ENCODE measurements at regions not wholly inside any gene's neighbourhood (a gene's known extent, or its start where the extent isn't known, plus 50 kb on each side); places are given as distances from the start of the nearest gene placed in this dataset.

GRCh38 chr1:69180358-69180757 lies 387.4 kb upstream of the LRRC7 start:
- no peaks in the 10 kb centered on the region for H3K36me3 ChIP-seq
- no peaks in the 10 kb centered on the region for H3K9me3 ChIP-seq
- DNase-seq, result no peak
- H3K4me1 ChIP-seq, result no peaks in the 10 kb centered on the region
- intact Hi-C loops (cut with DNase I; ENCODE audit: low total_unique reads), result no loop called here
- no peak for TF ChIP-seq CTCF (IDR thresholded peaks at IDR 0.05)
- no peak overlapping the region for H3K27ac ChIP-seq
- no peak overlapping the region for H3K4me3 ChIP-seq
- no peaks in the 10 kb centered on the region for H3K27me3 ChIP-seq

- H3K27me3 ChIP-seq, result no peaks in the 10 kb centered on the region
- intact Hi-C loops (cut with DNase I; ENCODE audit: low total_unique reads), result no loop called here
- H3K36me3 ChIP-seq, result no peaks in the 10 kb centered on the region
- H3K4me3 ChIP-seq, result no peak overlapping the region
- no peak for DNase-seq
- no peaks in the 10 kb centered on the region for H3K9me3 ChIP-seq
- peaks cover 0 to 2% (median 0%) of the 10 kb centered on the region in 4 donors for H3K4me1 ChIP-seq
- TF ChIP-seq CTCF (IDR thresholded peaks at IDR 0.05), result no peak
- no peak overlapping the region for H3K27ac ChIP-seq
These were observed 382.3 kb upstream of the LRRC7 start for GRCh38 chr1:69185378-69185777.

- no peaks in the 10 kb centered on the region for H3K36me3 ChIP-seq
- peak overlapping the region; percentile 26 to 50 for H3K27ac ChIP-seq
- H3K4me3 ChIP-seq, result no peak overlapping the region
- intact Hi-C loops (cut with DNase I; ENCODE audit: low total_unique reads), result no loop called here
- no peaks in the 10 kb centered on the region for H3K9me3 ChIP-seq
- peaks cover 0 to 16% (median 6%) of the 10 kb centered on the region in 4 donors for H3K4me1 ChIP-seq
- TF ChIP-seq CTCF (IDR thresholded peaks at IDR 0.05), result no peak
- no peak for DNase-seq
- H3K27me3 ChIP-seq, result no peaks in the 10 kb centered on the region
These were observed 376.4 kb upstream of the LRRC7 start for GRCh38 chr1:69191335-69191734.

- Histone ChIP-seq H3K4me3 (no peak overlapping the region), H3K9me3 (no peaks in the 10 kb centered on the region), H3K27ac (no peak overlapping the region), H3K36me3 (no peaks in the 10 kb centered on the region), H3K27me3 (no peaks in the 10 kb centered on the region), H3K4me1 (peaks cover 0 to 16% (median 6%) of the 10 kb centered on the region in 4 donors)
- TF ChIP-seq CTCF (IDR thresholded peaks at IDR 0.05), result no peak
- intact Hi-C loops (cut with DNase I; ENCODE audit: low total_unique reads), result no loop called here
- no peak for DNase-seq
These were observed 372.6 kb upstream of the LRRC7 start for GRCh38 chr1:69195136-69195535.

GRCh38 chr1:69196071-69196470 lies 371.7 kb upstream of the LRRC7 start:
- no peak overlapping the region for H3K27ac ChIP-seq
- H3K4me1 ChIP-seq, result peaks cover 0 to 7% (median 5%) of the 10 kb centered on the region in 4 donors
- intact Hi-C loops (cut with DNase I; ENCODE audit: low total_unique reads), result no loop called here
- DNase-seq, result no peak
- no peaks in the 10 kb centered on the region for H3K36me3 ChIP-seq
- H3K9me3 ChIP-seq, result no peaks in the 10 kb centered on the region
- H3K27me3 ChIP-seq, result no peaks in the 10 kb centered on the region
- H3K4me3 ChIP-seq, result no peak overlapping the region
- TF ChIP-seq CTCF (IDR thresholded peaks at IDR 0.05), result no peak

GRCh38 chr1:69197816-69198215 lies 369.9 kb upstream of the LRRC7 start:
- intact Hi-C loops (cut with DNase I; ENCODE audit: low total_unique reads), result no loop called here
- no peaks in the 10 kb centered on the region for H3K36me3 ChIP-seq
- no peak for TF ChIP-seq CTCF (IDR thresholded peaks at IDR 0.05)
- DNase-seq, result no peak
- H3K27ac ChIP-seq, result no peak overlapping the region
- H3K9me3 ChIP-seq, result no peaks in the 10 kb centered on the region
- H3K27me3 ChIP-seq, result no peaks in the 10 kb centered on the region
- no peaks in the 10 kb centered on the region for H3K4me1 ChIP-seq
- no peak overlapping the region for H3K4me3 ChIP-seq

Data from tibial artery (tissue), 4 donors.